ENCODE measurements at regions not wholly inside any gene's neighbourhood (a gene's known extent, or its start where the extent isn't known, plus 50 kb on each side); places are given as distances from the start of the nearest gene placed in this dataset.

DNA sequence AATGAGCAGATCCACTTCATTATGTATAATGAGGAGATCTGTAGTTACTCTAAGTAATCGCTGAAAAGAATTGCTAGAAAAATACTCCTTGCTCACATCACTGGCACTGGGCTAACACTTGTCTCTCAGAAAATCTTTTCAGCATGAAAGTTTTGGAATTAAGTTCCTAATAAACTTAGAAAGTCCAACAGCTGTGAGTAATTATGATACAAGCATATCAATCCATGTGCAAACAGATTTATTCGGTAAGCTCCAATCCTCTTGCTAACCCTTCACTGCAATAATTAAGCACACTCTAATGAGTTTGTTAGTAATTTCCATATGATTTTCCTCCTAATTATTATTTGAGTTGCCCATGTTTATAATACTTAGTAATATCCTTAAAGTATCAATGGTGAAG, 652.6 kb upstream of the WWC1 start:
- TF ChIP-seq, protein P1, sequence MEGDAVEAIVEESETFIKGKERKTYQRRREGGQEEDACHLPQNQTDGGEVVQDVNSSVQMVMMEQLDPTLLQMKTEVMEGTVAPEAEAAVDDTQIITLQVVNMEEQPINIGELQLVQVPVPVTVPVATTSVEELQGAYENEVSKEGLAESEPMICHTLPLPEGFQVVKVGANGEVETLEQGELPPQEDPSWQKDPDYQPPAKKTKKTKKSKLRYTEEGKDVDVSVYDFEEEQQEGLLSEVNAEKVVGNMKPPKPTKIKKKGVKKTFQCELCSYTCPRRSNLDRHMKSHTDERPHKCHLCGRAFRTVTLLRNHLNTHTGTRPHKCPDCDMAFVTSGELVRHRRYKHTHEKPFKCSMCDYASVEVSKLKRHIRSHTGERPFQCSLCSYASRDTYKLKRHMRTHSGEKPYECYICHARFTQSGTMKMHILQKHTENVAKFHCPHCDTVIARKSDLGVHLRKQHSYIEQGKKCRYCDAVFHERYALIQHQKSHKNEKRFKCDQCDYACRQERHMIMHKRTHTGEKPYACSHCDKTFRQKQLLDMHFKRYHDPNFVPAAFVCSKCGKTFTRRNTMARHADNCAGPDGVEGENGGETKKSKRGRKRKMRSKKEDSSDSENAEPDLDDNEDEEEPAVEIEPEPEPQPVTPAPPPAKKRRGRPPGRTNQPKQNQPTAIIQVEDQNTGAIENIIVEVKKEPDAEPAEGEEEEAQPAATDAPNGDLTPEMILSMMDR (IDR thresholded peaks at IDR 0.05 in 8 of 11, conservative IDR thresholded peaks at IDR 0.05 in 3 of 11), result no peak
- TF ChIP-seq POLR2A (IDR thresholded peaks at IDR 0.05), result no peak
